ENCODE measurements at regions not wholly inside any gene's neighbourhood (a gene's known extent, or its start where the extent isn't known, plus 50 kb on each side); places are given as distances from the start of the nearest gene placed in this dataset.

GRCh38 chr16:86672179-86672863 lies 94.0 kb downstream of the FOXL1 start:
- ATAC-seq = no peak
- Histone ChIP-seq H3K9me3 (no peaks in the 10 kb centered on the region), H3K36me3 (no peaks in the 10 kb centered on the region), H3K27ac (no peak overlapping the region), H3K4me1 (peaks cover 4% of the 10 kb centered on the region), H3K27me3 (peaks cover 20% of the 10 kb centered on the region), H3K4me3 (no peak overlapping the region)
- intact Hi-C loops (cut with DNase I) = no loop called here
- TF ChIP-seq CTCF (IDR thresholded peaks at IDR 0.05) = no peak
- DNase-seq = no peak

GRCh38 chr16:86673090-86673955 lies 95.0 kb downstream of the FOXL1 start:
- intact Hi-C loops (cut with DNase I) = no loop called here
- DNase-seq (no peak), ATAC-seq (no peak)
- peaks cover 20% of the 10 kb centered on the region for H3K27me3 ChIP-seq
- no peak for TF ChIP-seq CTCF (IDR thresholded peaks at IDR 0.05)
- no peak overlapping the region for H3K4me3 ChIP-seq
- no peak overlapping the region for H3K27ac ChIP-seq
- H3K4me1 ChIP-seq = peaks cover 4% of the 10 kb centered on the region
- no peaks in the 10 kb centered on the region for H3K9me3 ChIP-seq
- no peaks in the 10 kb centered on the region for H3K36me3 ChIP-seq

- intact Hi-C loops (cut with DNase I) = no loop called here
- Histone ChIP-seq H3K36me3 (no peaks in the 10 kb centered on the region), H3K27ac (no peak overlapping the region), H3K9me3 (no peaks in the 10 kb centered on the region), H3K4me3 (no peak overlapping the region), H3K4me1 (peaks cover 4% of the 10 kb centered on the region), H3K27me3 (peaks cover 20% of the 10 kb centered on the region)
- DNase-seq (no peak), ATAC-seq (no peak)
- no peak for TF ChIP-seq CTCF (IDR thresholded peaks at IDR 0.05)
Measured at GRCh38 chr16:86673956-86674453, 95.7 kb downstream of the FOXL1 start.

- intact Hi-C loops (cut with DNase I) = no loop called here
- H3K4me1 ChIP-seq = peaks cover 3% of the 10 kb centered on the region
- no peak overlapping the region for H3K4me3 ChIP-seq
- H3K27ac ChIP-seq = no peak overlapping the region
- no peak for TF ChIP-seq CTCF (IDR thresholded peaks at IDR 0.05)
- ATAC-seq (no peak), DNase-seq (no peak)
- no peaks in the 10 kb centered on the region for H3K9me3 ChIP-seq
- H3K36me3 ChIP-seq = no peaks in the 10 kb centered on the region
- H3K27me3 ChIP-seq = peaks cover 20% of the 10 kb centered on the region
Measured at GRCh38 chr16:86676254-86676670, 97.9 kb downstream of the FOXL1 start.

GRCh38 chr16:86679490-86679889 lies 101.1 kb downstream of the FOXL1 start:
- no peak overlapping the region for H3K27ac ChIP-seq
- no peaks in the 10 kb centered on the region for H3K9me3 ChIP-seq
- DNase-seq = no peak
- H3K36me3 ChIP-seq = no peaks in the 10 kb centered on the region
- intact Hi-C loops (cut with DNase I) = no loop called here
- ATAC-seq = no peak
- no peak for TF ChIP-seq CTCF (IDR thresholded peaks at IDR 0.05)
- peaks cover 11% of the 10 kb centered on the region for H3K27me3 ChIP-seq
- peaks cover 3% of the 10 kb centered on the region for H3K4me1 ChIP-seq
- no peak overlapping the region for H3K4me3 ChIP-seq

All from upper lobe of right lung (tissue), 1 donor.